ENCODE measurements at regions not wholly inside any gene's neighbourhood (a gene's known extent, or its start where the extent isn't known, plus 50 kb on each side); places are given as distances from the start of the nearest gene placed in this dataset.

DNA sequence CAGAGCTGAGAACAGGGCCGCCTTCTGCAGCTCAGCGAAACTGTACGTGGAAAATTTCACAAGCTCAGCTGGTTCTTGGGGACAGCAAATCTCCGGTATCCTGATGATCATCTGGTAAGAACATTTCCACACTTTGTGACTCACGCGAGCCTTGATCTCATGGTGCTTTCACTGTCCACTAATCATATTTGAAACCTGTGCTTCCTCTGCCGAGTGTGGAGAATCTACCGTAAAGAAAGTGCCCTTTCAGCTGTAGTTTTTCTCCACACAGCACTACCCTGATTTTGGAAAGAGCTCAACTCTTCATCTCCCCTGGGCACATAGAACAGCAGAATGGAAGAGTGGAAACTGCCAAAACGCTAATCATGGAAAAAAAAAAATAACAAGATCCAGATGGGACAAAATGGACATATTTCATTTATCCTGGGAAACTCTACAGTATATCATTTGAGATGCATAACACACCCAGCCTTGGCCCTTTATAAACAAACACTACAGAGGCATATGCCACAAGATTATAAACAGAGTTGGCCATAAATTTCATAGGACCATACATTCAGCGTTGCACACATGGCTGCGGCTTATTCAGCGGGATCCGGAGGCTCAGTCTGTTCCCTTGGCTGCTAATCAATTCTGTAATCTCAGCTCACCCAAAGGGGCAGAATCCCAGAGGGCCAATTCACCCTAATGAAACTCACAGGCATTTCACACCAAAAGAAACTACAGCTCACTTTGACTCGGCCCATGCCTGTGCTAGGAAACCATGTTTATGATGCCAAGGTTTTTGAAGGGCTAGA lies 434.5 kb downstream of the HDGFL1 start:
- no peaks in the 10 kb centered on the region for H3K4me1 ChIP-seq (ENCODE audit: control insufficient read depth in 1 of 2, insufficient read depth in 2 of 2, low read length in 2 of 2)
- TF ChIP-seq ZNF274 (IDR thresholded peaks at IDR 0.05; ENCODE audit: low read depth, low read length) (no peak), JUND (IDR thresholded peaks at IDR 0.05) (no peak), TCF7L2 (IDR thresholded peaks at IDR 0.05; ENCODE audit: borderline replicate concordance, extremely low read depth, insufficient read depth, insufficient read length) (no peak), ZFX (IDR thresholded peaks at IDR 0.05) (no peak), CTCF (IDR thresholded peaks at IDR 0.05 in 2 of 3, conservative IDR thresholded peaks at IDR 0.05 in 1 of 3; ENCODE audit: borderline replicate concordance in 1 of 3, insufficient read depth in 1 of 3, low read depth in 2 of 3, low read length in 2 of 3) (no peak), FOSL1 (IDR thresholded peaks at IDR 0.05; ENCODE audit: low read depth) (no peak), EZH2phosphoT487 (IDR thresholded peaks at IDR 0.05; ENCODE audit: borderline replicate concordance) (no peak), REST (IDR thresholded peaks at IDR 0.05; ENCODE audit: low read depth) (no peak), YY1 (IDR thresholded peaks at IDR 0.05; ENCODE audit: extremely low read depth, insufficient replicate concordance, low read depth, low read length) (no peak), CEBPB (IDR thresholded peaks at IDR 0.05; ENCODE audit: low read depth) (no peak), CBX3 (IDR thresholded peaks at IDR 0.05; ENCODE audit: low read depth) (no peak)
- H3K79me2 ChIP-seq (ENCODE audit: insufficient read depth, low read length): no peaks in the 10 kb centered on the region
- DNase-seq (ENCODE audit: low read depth, low spot score): no peak
- no peak overlapping the region for H3K4me3 ChIP-seq (replicated peaks in 1 of 2; ENCODE audit: low read depth in 1 of 2, low read length in 2 of 2)
- no peaks in the 10 kb centered on the region for H3K9me2 ChIP-seq (ENCODE audit: insufficient read depth)
- no TSS peak for BruUV-seq (replicated peaks)
- H4K20me1 ChIP-seq (ENCODE audit: insufficient read depth): no peaks in the 10 kb centered on the region
- POLR2A ChIA-PET: no interaction called here
- intact Hi-C loops (cut with micrococcal nuclease): no loop called here
- RAD21 ChIA-PET (ENCODE audit: low non-redundant PET in 1 of 2, low total read pairs in 2 of 2, uncharacterized antibody in 2 of 2, unreplicated experiment in 2 of 2): no interaction called here
- H3K27ac ChIP-seq (ENCODE audit: low read depth, low read length): no peak overlapping the region
- H2AFZ ChIP-seq (ENCODE audit: low read depth, low read length, poor library complexity, severe bottlenecking): no peak overlapping the region
- H3K9me3 ChIP-seq (ENCODE audit: control insufficient read depth in 1 of 2, insufficient read depth in 1 of 2, low read depth in 1 of 2, low read length in 2 of 2): peaks cover 0 to 4% of the 10 kb centered on the region in 2 experiments; a peak in 1 of 4 replicates
- H3K36me3 ChIP-seq (ENCODE audit: control insufficient read depth in 1 of 2, insufficient read depth in 2 of 2, low read length in 2 of 2): no peaks in the 10 kb centered on the region
- no peaks in the 10 kb centered on the region for H3K27me3 ChIP-seq (ENCODE audit: insufficient read depth, low read length)
- CTCF ChIA-PET: no interaction called here
- no peak overlapping the region for H3K4me2 ChIP-seq (ENCODE audit: low read length)
- no peak for ATAC-seq
- no peak overlapping the region for H3K9ac ChIP-seq (ENCODE audit: low read length)
